B cell (primary cell): ENCODE measurements at regions not wholly inside any gene's neighbourhood (a gene's known extent, or its start where the extent isn't known, plus 50 kb on each side); places are given as distances from the start of the nearest gene placed in this dataset.

Experiments
- ATAC-seq: fragments of 200-7000 bp; cut with Tn5 transposase; one replicate; pipeline ENCODE4 v1.10.0; 2021; ENCODE audit warnings: low read depth, mild to moderate bottlenecking, moderate number of reproducible peaks, moderate library complexity
- CTCF ChIA-PET: fragments of 350-600 bp; sonication (Branson Sonifier 250); formaldehyde crosslinking; loops from one replicate; lab custom pipeline; 2021; ENCODE audit warnings: antibody characterized with exemption, inconsistent platforms; lab: Charles Lee
- POLR2A ChIA-PET: fragments of 350-600 bp; sonication (Branson Sonifier 250); formaldehyde crosslinking; loops from one replicate; lab custom pipeline; 2021; ENCODE audit warnings: antibody characterized with exemption; lab: Charles Lee
- DNase-seq: peaks from one replicate; pipeline ENCODE4 v3.0.0; 2013
- H2AFZ ChIP-seq: 2 replicates; pipeline ENCODE4 v1.6.1; 2012; ENCODE audit warnings: mild to moderate bottlenecking, low read depth, low read length; ENCODE audit not compliant: insufficient read depth, poor library complexity, severe bottlenecking
- H3K27ac ChIP-seq, 2 donors: 1 replicate in 1 of 2; 2 replicates in 1 of 2; pipeline ENCODE4 v1.5.1; 2012 to 2013; ENCODE audit warnings: low read length in 2 of 2, mild to moderate bottlenecking in 2 of 2, moderate library complexity in 1 of 2
- H3K27me3 ChIP-seq, 4 experiments: fragments of 200-600 bp in 1 of 4; sonication (generic) in 1 of 4; replicated peaks in 1 of 4; 1 replicate in 2 of 4; 2 replicates in 2 of 4; pipeline versions ENCODE4 v1.6.1 to v1.7.0; 2013 to 2016; ENCODE audit warnings: low read length in 3 of 4, mild to moderate bottlenecking in 2 of 4, mixed read lengths in 1 of 4, moderate library complexity in 1 of 4; ENCODE audit not compliant: insufficient read depth in 4 of 4, control insufficient read depth in 3 of 4; ENCODE audit errors: control extremely low read depth in 1 of 4
- H3K36me3 ChIP-seq, 2 experiments: replicated peaks in 1 of 2; 1 replicate in 1 of 2; 2 replicates in 1 of 2; pipeline versions ENCODE4 v1.6.1 to v1.7.1; 2013; ENCODE audit warnings: low read length in 1 of 2; ENCODE audit not compliant: insufficient read depth in 2 of 2, control insufficient read depth in 1 of 2; ENCODE audit errors: control extremely low read depth in 1 of 2, extremely low read depth in 1 of 2
- H3K4me1 ChIP-seq, 2 donors: fragments of 200-600 bp in 1 of 2; sonication (generic) in 1 of 2; 1 replicate in 1 of 2; 2 replicates in 1 of 2; pipeline versions ENCODE4 v1.5.1 to v1.6.1; 2013 to 2017; ENCODE audit warnings: low read length in 2 of 2; ENCODE audit not compliant: control insufficient read depth in 2 of 2, insufficient read depth in 2 of 2
- H3K4me2 ChIP-seq: replicated peaks from 2 replicates; pipeline ENCODE3; 2012; ENCODE audit warnings: mild to moderate bottlenecking, low read depth, low read length; ENCODE audit not compliant: poor library complexity, severe bottlenecking
- H3K4me3 ChIP-seq, 5 experiments: fragments of 200-600 bp in 1 of 5; sonication (generic) in 1 of 5; 1 replicate in 3 of 5; 2 replicates in 2 of 5; pipeline versions ENCODE4 v1.5.1 to v1.7.0; 2011 to 2016; ENCODE audit warnings: low read length in 4 of 5, mild to moderate bottlenecking in 4 of 5, low read depth in 2 of 5, control low read depth in 1 of 5, moderate library complexity in 1 of 5; ENCODE audit not compliant: insufficient read depth in 1 of 5; ENCODE audit errors: control extremely low read depth in 1 of 5, extremely low read depth in 1 of 5
- H3K79me2 ChIP-seq: fragments of 200-600 bp; sonication (generic); one replicate; pipeline ENCODE4 v1.6.0; 2016; ENCODE audit warnings: low read length; ENCODE audit not compliant: control insufficient read depth, insufficient read depth
- H3K9ac ChIP-seq: fragments of 200-600 bp; sonication (generic); 2 replicates; pipeline ENCODE4 v1.6.1; 2017; ENCODE audit warnings: mild to moderate bottlenecking, low read length, moderate library complexity
- H3K9me3 ChIP-seq, 3 donors: one replicate each; pipeline versions ENCODE4 v1.6.1 to v1.7.1; 2013; ENCODE audit warnings: low read length in 2 of 3; ENCODE audit not compliant: control insufficient read depth in 2 of 3, insufficient read depth in 1 of 3; ENCODE audit errors: control extremely low read depth in 1 of 3
- H4K20me1 ChIP-seq: 2 replicates; pipeline ENCODE4 v1.6.0; 2012; ENCODE audit warnings: mild to moderate bottlenecking, low read length; ENCODE audit not compliant: insufficient read depth, control insufficient read depth, poor library complexity, severe bottlenecking
- H3K27ac Mint-ChIP-seq: one replicate; pipeline ENCODE4 v1.8.0; 2021; ENCODE audit warnings: mixed read lengths
- H3K27me3 Mint-ChIP-seq: one replicate; pipeline ENCODE4 v1.8.0; 2021; ENCODE audit warnings: mixed read lengths
- H3K4me1 Mint-ChIP-seq: one replicate; pipeline ENCODE4 v1.8.0; 2021; ENCODE audit warnings: mixed read lengths
- H3K4me3 Mint-ChIP-seq: one replicate; pipeline ENCODE4 v1.8.0; 2021; ENCODE audit warnings: mixed read lengths
- H3K9me3 Mint-ChIP-seq: one replicate; pipeline ENCODE4 v1.8.0; 2022; ENCODE audit warnings: mixed read lengths; ENCODE audit not compliant: insufficient read depth
- EZH2 ChIP-seq: IDR thresholded peaks from 2 replicates; pipeline ENCODE4 v1.6.1; 2012; ENCODE audit warnings: borderline replicate concordance, low read depth, mild to moderate bottlenecking, moderate library complexity, low read length; ENCODE audit not compliant: insufficient read depth, poor library complexity, severe bottlenecking
- WGBS: methylation state at CpG from one replicate; pipeline ENCODE4 v1.1.5; 2013; ENCODE audit warnings: missing lambda C conversion rate; ENCODE audit not compliant: insufficient coverage; 5-methylcytosine and 5-hydroxymethylcytosine counted together
- intact Hi-C: fragments of 100-400 bp; cut with micrococcal nuclease; formaldehyde crosslinking; loops from one replicate; pipeline ENCODE4 v1.10.0; 2022
- TF ChIP-seq, protein P1 (sequence below): fragments of 200-600 bp; IDR thresholded peaks from one replicate; pipeline ENCODE4 v1.8.0; 2022; ENCODE audit warnings: antibody characterized with exemption, mild to moderate bottlenecking

DNA sequence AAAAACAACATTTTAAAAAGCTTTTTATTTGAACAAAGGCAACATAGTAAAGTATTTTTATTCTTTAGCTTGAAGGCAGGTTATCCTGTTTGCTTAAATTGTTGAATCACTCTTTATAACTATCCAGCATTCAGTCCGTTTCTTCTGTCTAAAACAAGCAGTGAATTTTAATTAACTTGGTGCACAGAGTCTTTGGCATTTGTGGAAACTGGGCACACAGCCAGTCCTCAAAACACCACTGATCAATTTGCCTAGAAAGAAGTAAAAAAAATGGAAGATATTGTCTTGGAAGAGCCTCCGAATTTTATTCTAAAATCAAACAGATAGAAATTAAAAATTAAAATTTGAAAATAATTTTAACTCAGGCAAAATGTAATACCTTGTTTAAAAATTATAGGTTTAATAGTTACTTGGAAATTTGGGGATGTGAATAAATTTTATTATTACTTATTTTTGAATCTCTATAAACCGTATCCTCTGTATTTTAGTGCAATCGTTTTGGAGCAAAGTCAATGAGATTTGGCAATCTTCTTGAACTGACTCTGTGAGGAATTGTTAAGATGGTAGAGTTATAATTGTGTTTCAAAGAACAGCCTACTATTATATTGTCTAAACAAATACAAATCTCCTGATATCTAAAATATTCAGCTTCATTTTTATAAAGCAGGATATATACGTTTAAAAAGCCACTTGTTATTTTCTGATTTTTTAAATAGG, 927.0 kb downstream of the SLC16A7 start:
- ChIA-PET CTCF (no interaction called here), POLR2A (no interaction called here)
- H4K20me1 ChIP-seq, result no peaks in the 10 kb centered on the region
- H3K9ac ChIP-seq, result no peak overlapping the region
- TF ChIP-seq, protein P1, sequence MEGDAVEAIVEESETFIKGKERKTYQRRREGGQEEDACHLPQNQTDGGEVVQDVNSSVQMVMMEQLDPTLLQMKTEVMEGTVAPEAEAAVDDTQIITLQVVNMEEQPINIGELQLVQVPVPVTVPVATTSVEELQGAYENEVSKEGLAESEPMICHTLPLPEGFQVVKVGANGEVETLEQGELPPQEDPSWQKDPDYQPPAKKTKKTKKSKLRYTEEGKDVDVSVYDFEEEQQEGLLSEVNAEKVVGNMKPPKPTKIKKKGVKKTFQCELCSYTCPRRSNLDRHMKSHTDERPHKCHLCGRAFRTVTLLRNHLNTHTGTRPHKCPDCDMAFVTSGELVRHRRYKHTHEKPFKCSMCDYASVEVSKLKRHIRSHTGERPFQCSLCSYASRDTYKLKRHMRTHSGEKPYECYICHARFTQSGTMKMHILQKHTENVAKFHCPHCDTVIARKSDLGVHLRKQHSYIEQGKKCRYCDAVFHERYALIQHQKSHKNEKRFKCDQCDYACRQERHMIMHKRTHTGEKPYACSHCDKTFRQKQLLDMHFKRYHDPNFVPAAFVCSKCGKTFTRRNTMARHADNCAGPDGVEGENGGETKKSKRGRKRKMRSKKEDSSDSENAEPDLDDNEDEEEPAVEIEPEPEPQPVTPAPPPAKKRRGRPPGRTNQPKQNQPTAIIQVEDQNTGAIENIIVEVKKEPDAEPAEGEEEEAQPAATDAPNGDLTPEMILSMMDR, result no peak
- TF ChIP-seq EZH2, result no peak
- H3K4me1 ChIP-seq, result no peaks in the 10 kb centered on the region
- no peak for ATAC-seq
- no peaks in the 10 kb centered on the region for H3K79me2 ChIP-seq
- H3K27me3 Mint-ChIP-seq, result no peaks in the 10 kb centered on the region
- DNase-seq, result no peak
- H3K4me2 ChIP-seq, result no peak overlapping the region
- no peaks in the 10 kb centered on the region for H3K27me3 ChIP-seq
- intact Hi-C loops, result no loop called here
- no peak overlapping the region for H3K4me3 Mint-ChIP-seq
- no peak overlapping the region for H3K27ac ChIP-seq
- H3K4me1 Mint-ChIP-seq, result no peaks in the 10 kb centered on the region
- no peaks in the 10 kb centered on the region for H3K9me3 Mint-ChIP-seq
- H3K9me3 ChIP-seq, result peaks cover 0 to 1% (median 0%) of the 10 kb centered on the region in 3 donors
- H3K27ac Mint-ChIP-seq, result no peak overlapping the region
- H2AFZ ChIP-seq, result no peak overlapping the region
- H3K4me3 ChIP-seq, result no peak overlapping the region
- H3K36me3 ChIP-seq, result no peaks in the 10 kb centered on the region
- no CpG with 5 or more reads among the region's 5 CpGs for WGBS

DNA sequence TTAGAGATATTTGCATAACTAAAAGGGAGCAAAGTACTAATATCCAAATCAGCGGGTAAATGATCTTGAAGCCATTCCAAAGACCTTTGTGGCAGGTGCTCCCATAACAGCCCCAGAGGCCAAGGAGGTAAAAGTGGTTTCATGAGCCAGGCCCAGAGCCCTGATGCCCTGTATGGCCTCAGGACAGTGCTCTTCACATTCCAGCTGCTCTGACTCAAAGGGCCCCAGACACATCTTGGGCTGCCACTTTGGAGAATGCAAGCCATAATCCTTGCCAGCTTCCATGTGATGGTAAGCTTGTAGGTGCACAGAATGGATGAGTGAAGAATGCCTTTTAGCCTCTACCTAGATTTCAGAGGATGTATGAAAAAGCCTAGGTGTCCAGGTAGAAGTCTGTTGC, 933.4 kb downstream of the SLC16A7 start:
- no peak for DNase-seq

More for the DNA sequence above, 933.4 kb downstream of the SLC16A7 start:
- no peaks in the 10 kb centered on the region for H3K36me3 ChIP-seq
- no peak overlapping the region for H3K4me3 ChIP-seq
- Mint-ChIP-seq H3K4me1 (no peaks in the 10 kb centered on the region), H3K27me3 (no peaks in the 10 kb centered on the region), H3K4me3 (no peak overlapping the region), H3K27ac (no peak overlapping the region), H3K9me3 (peaks cover 3% of the 10 kb centered on the region)
- ChIA-PET POLR2A (no interaction called here), CTCF (no interaction called here)
- no peak for TF ChIP-seq EZH2
- TF ChIP-seq, protein P1, result no peak
- H3K9me3 ChIP-seq, result peaks cover 0 to 7% (median 0%) of the 10 kb centered on the region in 3 donors
- no peak overlapping the region for H2AFZ ChIP-seq
- H3K27me3 ChIP-seq, result no peaks in the 10 kb centered on the region
- no peak overlapping the region for H3K4me2 ChIP-seq
- H3K4me1 ChIP-seq, result no peaks in the 10 kb centered on the region
- intact Hi-C loops, result no loop called here
- H3K27ac ChIP-seq, result no peak overlapping the region
- ATAC-seq, result no peak
- no peak overlapping the region for H3K9ac ChIP-seq
- H3K79me2 ChIP-seq, result no peaks in the 10 kb centered on the region
- H4K20me1 ChIP-seq, result no peaks in the 10 kb centered on the region
- 100% methylated on average over 1 of the region's 1 CpG for WGBS
